Keratinocyte (primary cell): ENCODE measurements at regions not wholly inside any gene's neighbourhood (a gene's known extent, or its start where the extent isn't known, plus 50 kb on each side); places are given as distances from the start of the nearest gene placed in this dataset.
A peak's percentile ranks its signal among the peaks of the same experiment; 100 is the strongest.

Source experiments
- DNase-seq: peaks from one replicate; pipeline ENCODE4 v3.0.0-alpha.2; 2011; ENCODE audit warnings: low read depth, missing footprints, low spot score
- FAIRE-seq: peaks from 2 replicates; lab custom pipeline; 2011; peaks lifted over from hg19 to GRCh38; lab: Jason Lieb, UNC
- H2AFZ ChIP-seq: 2 replicates; pipeline ENCODE4 v1.6.0; 2012; ENCODE audit warnings: low read length, control low read depth, inconsistent platforms; ENCODE audit not compliant: control insufficient read depth
- H3K27ac ChIP-seq: 2 replicates; pipeline ENCODE4 v1.5.1; 2011; ENCODE audit warnings: low read length; ENCODE audit not compliant: control insufficient read depth, insufficient read depth
- H3K27me3 ChIP-seq: 3 replicates; pipeline ENCODE4 v1.6.0; 2011; ENCODE audit warnings: low read length; ENCODE audit not compliant: control insufficient read depth, insufficient read depth; ENCODE audit errors: extremely low read depth
- H3K36me3 ChIP-seq, 2 experiments: 2 replicates in 1 of 2; 3 replicates in 1 of 2; pipeline ENCODE4 v1.5.1; 2011; ENCODE audit warnings: low read length in 2 of 2, mild to moderate bottlenecking in 1 of 2; ENCODE audit not compliant: control insufficient read depth in 2 of 2, insufficient read depth in 2 of 2; ENCODE audit errors: extremely low read depth in 1 of 2
- H3K4me1 ChIP-seq: 3 replicates; pipeline ENCODE4 v1.5.1; 2011; ENCODE audit warnings: low read length; ENCODE audit not compliant: control insufficient read depth, insufficient read depth; ENCODE audit errors: extremely low read depth
- H3K4me2 ChIP-seq: 3 replicates; pipeline ENCODE4 v1.6.0; 2011; ENCODE audit warnings: low read depth, low read length; ENCODE audit not compliant: control insufficient read depth, insufficient read depth; ENCODE audit errors: extremely low read depth
- H3K4me3 ChIP-seq, 3 experiments: fragments of 200-600 bp in 1 of 3; sonication (generic) in 1 of 3; 2 replicates in 2 of 3; 3 replicates in 1 of 3; pipeline ENCODE4 v1.5.1; 2011 to 2016; ENCODE audit warnings: low read length in 3 of 3, mild to moderate bottlenecking in 3 of 3, control low read depth in 2 of 3, inconsistent platforms in 1 of 3, low read depth in 1 of 3, mixed read lengths in 1 of 3, mixed run types in 1 of 3, moderate library complexity in 1 of 3; ENCODE audit not compliant: control insufficient read depth in 2 of 3, insufficient read depth in 2 of 3; ENCODE audit errors: extremely low read depth in 1 of 3
- H3K79me2 ChIP-seq: 2 replicates; pipeline ENCODE4 v1.6.0; 2012; ENCODE audit warnings: low read length; ENCODE audit not compliant: control insufficient read depth, insufficient read depth
- H3K9ac ChIP-seq: 3 replicates; pipeline ENCODE4 v1.6.0; 2011; ENCODE audit warnings: low read length; ENCODE audit not compliant: control insufficient read depth, insufficient read depth; ENCODE audit errors: extremely low read depth
- H3K9me1 ChIP-seq: 3 replicates; pipeline ENCODE4 v1.6.0; 2011; ENCODE audit warnings: low read length; ENCODE audit not compliant: control insufficient read depth, insufficient read depth; ENCODE audit errors: extremely low read depth
- H3K9me3 ChIP-seq: 2 replicates; pipeline ENCODE4 v1.5.1; 2012; ENCODE audit warnings: low read depth, low read length; ENCODE audit not compliant: control insufficient read depth
- H4K20me1 ChIP-seq: 3 replicates; pipeline ENCODE4 v1.6.0; 2011; ENCODE audit warnings: low read length; ENCODE audit not compliant: control insufficient read depth, insufficient read depth; ENCODE audit errors: extremely low read depth
- CTCF ChIP-seq, 3 experiments: IDR thresholded peaks in 1 of 3; conservative IDR thresholded peaks in 1 of 3; optimal IDR thresholded peaks in 1 of 3; 2 replicates in 2 of 3; 3 replicates in 1 of 3; pipeline versions ENCODE3 to v1.5.1; 2011; ENCODE audit warnings: low read length in 3 of 3, mild to moderate bottlenecking in 3 of 3, moderate library complexity in 2 of 3, control low read depth in 1 of 3, inconsistent platforms in 1 of 3; ENCODE audit not compliant: insufficient read depth in 2 of 3; ENCODE audit errors: extremely low read depth in 1 of 3
- EZH2 ChIP-seq: IDR thresholded peaks from one replicate; pipeline ENCODE4 v1.6.1; 2012; ENCODE audit warnings: inconsistent platforms, mild to moderate bottlenecking, low read length, moderate library complexity
- dilution Hi-C: fragments of 300-500 bp; cut with MboI; formaldehyde crosslinking; loops from one replicate; pipeline ENCODE4 v1.7.0; 2020; ENCODE audit warnings: low sequenced_read_pairs; ENCODE audit not compliant: extremely low pct_ligation_motif_present

- H3K4me2 ChIP-seq = no peak overlapping the region
- H3K27me3 ChIP-seq = no peaks in the 10 kb centered on the region
- no peak overlapping the region for H3K27ac ChIP-seq
These were observed 71.3 kb downstream of the PHLDA1 start for GRCh38 chr12:75960086-75960910.

GRCh38 chr12:75959506-75959905 is 72.1 kb downstream of the PHLDA1 start:
- Histone ChIP-seq H3K4me1 (peaks cover 17% of the 10 kb centered on the region), H3K79me2 (no peaks in the 10 kb centered on the region), H3K27me3 (no peaks in the 10 kb centered on the region), H3K9me3 (no peaks in the 10 kb centered on the region), H2AFZ (peak overlapping the region; percentile 41), H3K9me1 (no peaks in the 10 kb centered on the region), H3K27ac (no peak overlapping the region), H3K9ac (no peak overlapping the region), H3K36me3 (no peaks in the 10 kb centered on the region), H3K4me3 (no peak overlapping the region), H4K20me1 (no peaks in the 10 kb centered on the region), H3K4me2 (peak overlapping the region; percentile 10)
- dilution Hi-C loops = no loop called here
- DNase-seq = no peak
- no peak for FAIRE-seq
- TF ChIP-seq CTCF (optimal IDR thresholded peaks at IDR 0.05 in 1 of 3, IDR thresholded peaks at IDR 0.05 in 1 of 3, conservative IDR thresholded peaks at IDR 0.05 in 1 of 3; ENCODE audit: extremely low read depth in 1 of 3, insufficient read depth in 2 of 3, low read length in 3 of 3) (no peak), EZH2 (no peak)

More at GRCh38 chr12:75960086-75960910, 71.3 kb downstream of the PHLDA1 start:
- no peaks in the 10 kb centered on the region for H3K79me2 ChIP-seq
- H3K4me1 ChIP-seq = peaks cover 11% of the 10 kb centered on the region
- H3K4me3 ChIP-seq = no peak overlapping the region
- dilution Hi-C loops = no loop called here
- no peak overlapping the region for H2AFZ ChIP-seq
- FAIRE-seq = no peak
- no peak for DNase-seq
- no peak overlapping the region for H3K9ac ChIP-seq
- no peaks in the 10 kb centered on the region for H3K9me1 ChIP-seq
- no peaks in the 10 kb centered on the region for H4K20me1 ChIP-seq
- TF ChIP-seq CTCF (optimal IDR thresholded peaks at IDR 0.05 in 1 of 3, IDR thresholded peaks at IDR 0.05 in 1 of 3, conservative IDR thresholded peaks at IDR 0.05 in 1 of 3; ENCODE audit: extremely low read depth in 1 of 3, insufficient read depth in 2 of 3, low read length in 3 of 3) (no peak), EZH2 (no peak)
- no peaks in the 10 kb centered on the region for H3K9me3 ChIP-seq
- H3K36me3 ChIP-seq = no peaks in the 10 kb centered on the region
